ENCODE measurements at regions not wholly inside any gene's neighbourhood (a gene's known extent, or its start where the extent isn't known, plus 50 kb on each side); places are given as distances from the start of the nearest gene placed in this dataset.

DNA sequence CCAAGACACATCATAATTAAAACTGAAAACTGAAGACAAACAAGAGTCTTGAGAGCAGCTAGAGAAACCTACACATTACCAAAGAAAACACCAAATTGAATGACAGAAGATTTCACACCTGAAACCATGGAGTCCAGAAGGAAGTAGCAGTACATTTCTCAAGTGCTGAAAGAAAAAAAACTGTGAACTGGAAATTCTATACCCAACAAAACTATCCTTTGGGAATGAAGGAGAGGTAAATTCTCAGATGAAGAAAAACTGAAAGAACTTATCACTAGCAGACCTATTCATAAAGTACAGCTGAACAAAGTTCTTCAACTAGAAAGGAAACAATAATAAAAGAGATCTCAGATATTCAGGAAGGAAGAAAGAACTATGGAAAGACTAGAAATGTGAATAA, 198.7 kb upstream of the ZNF507 start:
- DNase-seq = no peak

- no peak for DNase-seq
Measured at GRCh38 chr19:32150605-32151004, 194.8 kb upstream of the ZNF507 start.

- no peak for DNase-seq
Measured at GRCh38 chr19:32154418-32154817, 191.0 kb upstream of the ZNF507 start.

DNA sequence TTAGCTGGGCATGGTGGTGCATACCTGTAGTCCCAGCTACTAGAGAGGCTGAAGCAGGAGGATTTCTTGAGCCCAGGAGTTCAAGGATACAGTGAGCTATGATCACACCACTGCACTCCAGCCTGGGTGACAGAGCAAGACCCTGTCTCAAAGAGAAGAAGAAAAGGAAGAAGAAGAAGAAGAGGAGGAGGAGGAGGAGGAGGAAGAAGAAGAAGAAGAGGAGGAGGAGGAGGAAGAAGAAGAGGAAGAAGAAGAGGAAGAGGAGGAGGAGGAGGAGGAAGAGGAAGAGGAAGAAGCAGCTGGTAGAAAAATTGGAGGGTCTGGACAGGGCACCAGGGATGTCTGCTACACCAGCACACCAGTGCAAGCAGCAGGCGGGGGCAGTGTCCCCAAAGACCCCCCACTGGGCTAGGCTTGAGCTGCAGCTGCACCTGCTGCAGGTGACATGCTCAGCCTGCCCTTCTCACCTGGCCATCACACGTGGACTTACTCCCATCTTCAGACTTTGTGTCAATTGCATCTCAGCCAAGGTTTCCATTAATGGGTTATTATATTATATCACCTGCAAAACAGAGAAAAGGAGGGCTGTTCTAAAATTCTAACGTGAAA, 180.9 kb upstream of the ZNF507 start:
- no peak for DNase-seq

DNA sequence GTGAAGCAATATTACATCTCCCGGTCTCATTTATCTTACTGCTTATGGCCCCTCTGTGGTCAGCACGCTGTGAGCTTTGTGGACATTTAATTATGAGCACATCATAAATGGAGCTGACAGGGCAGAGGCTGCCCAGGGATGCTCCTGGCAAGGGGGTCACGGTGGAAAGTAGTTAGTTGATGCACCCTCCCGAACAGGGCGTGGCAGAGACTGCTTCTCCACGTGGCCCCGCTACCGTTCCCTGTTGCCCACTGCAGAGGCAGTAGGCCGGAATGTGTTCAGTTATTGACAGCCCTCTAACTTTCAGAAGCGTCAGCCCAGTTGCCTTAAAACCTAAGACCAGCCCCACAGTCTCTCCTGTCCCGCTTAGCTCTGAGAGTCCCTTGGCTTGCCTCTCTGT, 180.3 kb upstream of the ZNF507 start:
- no peak for DNase-seq

GRCh38 chr19:32165750-32166149, 179.7 kb upstream of the ZNF507 start:
- DNase-seq = no peak

GRCh38 chr19:32166238-32166637, 179.2 kb upstream of the ZNF507 start:
- DNase-seq = peak; percentile 73

- no peak for DNase-seq
Measured at GRCh38 chr19:32168111-32168510, 177.3 kb upstream of the ZNF507 start.

- no peak for DNase-seq
Measured at GRCh38 chr19:32168606-32169005, 176.8 kb upstream of the ZNF507 start.

GRCh38 chr19:32171719-32172151, 173.7 kb upstream of the ZNF507 start:
- no peak for DNase-seq

DNA sequence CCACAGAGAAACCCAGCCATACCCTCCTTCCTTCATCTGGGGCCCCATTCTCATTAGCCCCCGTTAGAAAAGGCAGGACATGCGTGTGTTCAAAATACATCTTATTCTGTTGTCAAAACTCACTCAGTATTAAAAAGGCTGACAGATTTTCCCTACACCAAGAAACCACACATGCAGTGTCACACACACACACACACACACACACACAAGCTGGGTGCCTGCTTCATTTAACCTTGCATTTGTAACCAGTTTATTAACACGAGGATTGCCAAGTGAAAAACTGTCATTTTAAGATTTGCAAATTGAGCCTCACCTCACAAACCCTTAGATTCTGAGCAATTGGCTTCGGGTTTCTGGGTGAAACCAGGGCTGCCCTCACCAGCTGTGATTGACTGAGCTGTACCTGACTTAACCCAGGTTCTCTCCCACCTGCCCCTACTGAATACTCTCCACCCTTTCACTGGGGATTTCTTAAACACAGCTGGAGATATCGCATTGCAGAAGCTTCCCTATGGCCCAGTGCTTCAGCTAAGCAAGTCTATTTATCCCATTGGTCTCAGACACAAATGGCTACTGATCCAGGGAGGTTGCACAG, 172.7 kb upstream of the ZNF507 start:
- no peak for DNase-seq

- DNase-seq = no peak
Measured at GRCh38 chr19:32173836-32174235, 171.6 kb upstream of the ZNF507 start.

DNA sequence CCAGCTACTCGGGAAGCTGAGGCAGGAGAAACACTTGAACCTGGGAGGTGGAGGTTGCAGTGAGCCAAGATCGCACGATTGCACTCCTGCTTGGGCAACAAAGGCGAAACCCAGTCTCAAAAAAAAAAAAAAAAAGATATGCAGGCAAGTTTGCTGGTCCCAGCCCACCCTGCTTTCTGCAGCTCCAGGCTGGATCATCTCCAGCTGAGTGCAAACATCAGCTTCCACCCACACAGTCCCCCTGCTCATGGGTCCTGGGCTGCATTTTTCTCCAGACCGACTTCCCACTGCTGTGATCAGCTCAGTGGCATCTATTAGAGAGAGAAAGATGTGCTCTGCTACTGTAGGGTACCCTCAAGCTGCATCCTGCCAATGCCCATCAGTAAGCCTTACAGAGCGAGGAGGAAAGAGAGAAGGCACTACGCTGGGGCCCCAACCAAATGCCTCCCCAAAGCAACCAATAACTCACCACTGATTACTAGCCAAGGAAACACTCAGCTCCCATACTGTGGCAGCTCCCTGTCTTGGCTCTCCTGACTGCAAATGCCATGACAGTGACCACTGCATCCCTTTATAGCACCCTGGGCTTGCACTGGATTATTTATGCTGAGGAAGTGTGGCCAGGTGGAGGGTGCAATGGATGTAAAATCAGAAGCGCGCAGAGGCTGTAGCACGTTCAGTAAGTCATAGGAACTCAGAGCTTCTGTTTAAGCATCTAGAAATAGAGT, 170.9 kb upstream of the ZNF507 start:
- no peak for DNase-seq

DNA sequence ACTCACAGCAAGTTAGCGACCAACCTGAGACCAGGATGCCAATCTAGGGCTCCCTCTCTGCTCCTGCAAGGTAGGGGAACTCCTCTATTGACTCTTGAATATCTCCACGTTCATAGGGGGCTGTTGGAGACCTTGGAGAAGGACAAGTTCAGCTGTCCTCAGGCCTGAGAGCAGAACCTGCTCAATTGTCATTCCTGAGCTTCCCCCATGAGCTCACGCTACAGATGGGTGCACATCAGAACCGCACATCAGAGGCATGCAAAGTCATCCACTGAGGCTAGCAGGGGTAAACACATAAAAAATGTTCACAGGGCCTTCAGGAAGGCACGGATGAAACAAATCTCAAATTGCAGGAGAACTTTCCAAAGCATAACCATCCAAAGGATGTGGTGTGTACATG, 168.8 kb upstream of the ZNF507 start:
- DNase-seq = no peak

DNA sequence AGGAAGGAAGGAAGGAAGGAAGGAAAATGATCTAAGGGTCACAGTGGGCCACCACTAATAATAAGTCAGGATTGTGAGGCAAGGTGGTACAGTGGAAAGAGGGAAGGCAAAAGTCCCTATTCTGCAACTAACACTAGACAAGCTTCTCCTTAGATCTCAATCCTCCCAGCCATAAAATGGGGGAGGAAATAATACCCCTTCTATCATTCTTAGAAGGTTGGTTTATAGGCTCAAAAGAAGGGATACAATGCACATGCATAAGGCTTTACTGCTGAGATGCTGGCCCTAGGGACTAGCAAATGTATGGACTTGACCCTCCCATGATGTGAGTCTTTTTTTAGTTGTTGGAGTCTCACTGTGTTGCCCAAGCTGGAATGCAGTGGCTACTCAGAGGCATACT, 167.7 kb upstream of the ZNF507 start:
- no peak for DNase-seq

- DNase-seq = no peak
Measured at GRCh38 chr19:32178401-32178800, 167.0 kb upstream of the ZNF507 start.

DNA sequence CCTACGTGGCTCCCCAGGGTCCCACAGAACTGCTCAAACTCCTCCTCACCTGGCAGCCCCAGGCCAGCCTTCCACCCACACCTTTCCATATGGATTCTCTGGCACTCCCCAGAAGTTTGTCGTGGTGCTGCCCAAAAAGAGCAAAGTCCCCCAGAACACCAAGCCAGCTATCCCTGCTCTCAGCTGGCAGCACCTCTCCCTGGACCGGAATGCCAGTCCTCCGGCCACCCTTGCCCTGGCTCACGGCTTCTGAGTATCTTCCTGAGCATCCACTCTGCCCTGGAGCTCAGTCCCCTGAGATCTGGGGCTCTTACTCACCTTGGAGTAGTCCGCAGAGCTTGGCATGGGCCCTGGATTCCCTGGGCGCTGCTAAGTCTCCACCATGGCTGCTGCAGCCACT, 166.5 kb upstream of the ZNF507 start:
- DNase-seq = no peak

GRCh38 chr19:32181216-32181920, 164.0 kb upstream of the ZNF507 start:
- DNase-seq = peak; percentile 60

- no peak for DNase-seq
Measured at GRCh38 chr19:32186542-32187330, 158.7 kb upstream of the ZNF507 start.

- no peak for DNase-seq
Measured at GRCh38 chr19:32188921-32189320, 156.5 kb upstream of the ZNF507 start.

GRCh38 chr19:32189956-32190706, 155.3 kb upstream of the ZNF507 start:
- DNase-seq = no peak

- DNase-seq = no peak
Measured at GRCh38 chr19:32191921-32192320, 153.5 kb upstream of the ZNF507 start.
